SK-N-SH treated with all-trans-retinoic acid at 6 μM for 48 hours (cell line): ENCODE measurements at regions not wholly inside any gene's neighbourhood (a gene's known extent, or its start where the extent isn't known, plus 50 kb on each side); places are given as distances from the start of the nearest gene placed in this dataset.

Experiments used
- ATAC-seq: fragments of 200-7000 bp; cut with Tn5 transposase; 3 replicates; pipeline ENCODE4 v1.9.1; 2020; ENCODE audit warnings: mild to moderate bottlenecking, moderate library complexity
- BACH2 ChIP-seq: fragments of 250-450 bp; sonication (Bioruptor Pico); IDR thresholded peaks from 2 replicates; pipeline ENCODE4 v1.9.0; 2021; ENCODE audit warnings: mild to moderate bottlenecking, borderline replicate concordance
- CREB5 ChIP-seq: fragments of 250-450 bp; sonication (Bioruptor Pico); IDR thresholded peaks from 2 replicates; pipeline ENCODE4 v1.5.1; 2020; ENCODE audit warnings: low read depth, mild to moderate bottlenecking, moderate library complexity
- CSDC2 ChIP-seq: fragments of 250-450 bp; sonication (Bioruptor Pico); IDR thresholded peaks from 2 replicates; pipeline ENCODE4 v1.5.0; 2020; ENCODE audit warnings: mild to moderate bottlenecking, moderate library complexity
- CSRNP3 ChIP-seq: fragments of 250-450 bp; sonication (Bioruptor Pico); IDR thresholded peaks from 2 replicates; pipeline ENCODE4 v1.5.1; 2021; ENCODE audit warnings: mild to moderate bottlenecking, moderate library complexity
- GLIS3 ChIP-seq: fragments of 250-450 bp; sonication (Bioruptor Pico); IDR thresholded peaks from 2 replicates; pipeline ENCODE4 v1.5.0; 2020; ENCODE audit warnings: mild to moderate bottlenecking, moderate library complexity
- ISL1 ChIP-seq: fragments of 250-450 bp; sonication (Bioruptor Pico); IDR thresholded peaks from 2 replicates; pipeline ENCODE4 v2.1.2; 2022; ENCODE audit warnings: mild to moderate bottlenecking, moderate library complexity
- PATZ1 ChIP-seq: fragments of 250-450 bp; sonication (Bioruptor Pico); IDR thresholded peaks from 2 replicates; pipeline ENCODE4 v1.8.0; 2020; ENCODE audit warnings: mild to moderate bottlenecking, moderate library complexity, borderline replicate concordance
- POU6F1 ChIP-seq: fragments of 250-450 bp; sonication (Bioruptor Pico); IDR thresholded peaks from 2 replicates; pipeline ENCODE4 v1.8.0; 2021; ENCODE audit warnings: low read depth, mild to moderate bottlenecking, moderate library complexity, borderline replicate concordance
- RARB ChIP-seq: fragments of 250-450 bp; sonication (Bioruptor Pico); IDR thresholded peaks from 2 replicates; pipeline ENCODE4 v1.8.0; 2021; ENCODE audit warnings: mild to moderate bottlenecking, moderate library complexity
- SNAI2 ChIP-seq: fragments of 250-450 bp; sonication (Bioruptor Pico); IDR thresholded peaks from 2 replicates; pipeline ENCODE4 v1.5.0; 2020; ENCODE audit warnings: mild to moderate bottlenecking, moderate library complexity
- TCF4 ChIP-seq: fragments of 250-450 bp; sonication (Bioruptor Pico); IDR thresholded peaks from 2 replicates; pipeline ENCODE4 v1.8.0; 2021; ENCODE audit warnings: mild to moderate bottlenecking, moderate library complexity, borderline replicate concordance
- TOX ChIP-seq: fragments of 250-450 bp; sonication (Bioruptor Pico); IDR thresholded peaks from 2 replicates; pipeline ENCODE4 v1.8.0; 2021; ENCODE audit warnings: mild to moderate bottlenecking, moderate library complexity, borderline replicate concordance
- TSHZ2 ChIP-seq: fragments of 250-450 bp; sonication (Bioruptor Pico); IDR thresholded peaks from 2 replicates; pipeline ENCODE4 v1.5.0; 2020; ENCODE audit warnings: mild to moderate bottlenecking, moderate library complexity
- ZC3H10 ChIP-seq: fragments of 250-450 bp; sonication (Bioruptor Pico); IDR thresholded peaks from 2 replicates; pipeline ENCODE4 v1.5.1; 2021; ENCODE audit warnings: mild to moderate bottlenecking, moderate library complexity
- ZFP3 ChIP-seq: fragments of 250-450 bp; sonication (Bioruptor Pico); IDR thresholded peaks from 2 replicates; pipeline ENCODE4 v1.5.0; 2020; ENCODE audit warnings: mild to moderate bottlenecking, moderate library complexity
- ZFP30 ChIP-seq: fragments of 450-650 bp; formaldehyde crosslinking; IDR thresholded peaks from 2 replicates; pipeline ENCODE4 v1.5.0; 2022; ENCODE audit warnings: mild to moderate bottlenecking, moderate library complexity
- ZNF565 ChIP-seq: fragments of 450-650 bp; formaldehyde crosslinking; conservative IDR thresholded peaks from 2 replicates; pipeline ENCODE4 v1.5.0; 2020; ENCODE audit warnings: low read depth, mild to moderate bottlenecking, moderate library complexity
- ZNF70 ChIP-seq: fragments of 450-650 bp; formaldehyde crosslinking; IDR thresholded peaks from 2 replicates; pipeline ENCODE4 v1.5.0; 2020; ENCODE audit warnings: mild to moderate bottlenecking, moderate library complexity
- ZNF8 ChIP-seq: fragments of 450-650 bp; formaldehyde crosslinking; IDR thresholded peaks from 2 replicates; pipeline ENCODE4 v1.5.0; 2020; ENCODE audit warnings: mild to moderate bottlenecking, moderate library complexity

- no peak for ATAC-seq
- no peak for TF ChIP-seq RARB (CRISPR knock-in tag)
- no peak for TF ChIP-seq ISL1
- no peak for TF ChIP-seq CSRNP3
- no peak for TF ChIP-seq ZNF8
- no peak for TF ChIP-seq CREB5 (CRISPR knock-in tag)
- no peak for TF ChIP-seq BACH2 (CRISPR knock-in tag)
Observed at GRCh38 chr22:42330170-42330569, 59.7 kb upstream of the TCF20 start.

- TF ChIP-seq SNAI2 (CRISPR knock-in tag) = no peak
- TF ChIP-seq CREB5 (CRISPR knock-in tag) = no peak
- TF ChIP-seq TSHZ2 (CRISPR knock-in tag) = no peak
- no peak for TF ChIP-seq TCF4
- no peak for TF ChIP-seq CSRNP3
- no peak for TF ChIP-seq ISL1
- no peak for TF ChIP-seq ZC3H10
- TF ChIP-seq, all 23 proteins: peak for 0
- no peak for ATAC-seq
Observed at GRCh38 chr22:42329504-42329903, 59.1 kb upstream of the TCF20 start.

- ATAC-seq = no peak
- TF ChIP-seq POU6F1 (no peak), CSDC2 (CRISPR knock-in tag) (no peak), ZFP30 (CRISPR knock-in tag) (no peak), RARB (CRISPR knock-in tag) (no peak), ISL1 (no peak), ZFP3 (CRISPR knock-in tag) (no peak), ZC3H10 (no peak), TOX (CRISPR knock-in tag) (no peak), ZNF565 (CRISPR knock-in tag) (no peak), CSRNP3 (no peak), ZNF70 (CRISPR knock-in tag) (no peak), PATZ1 (no peak), GLIS3 (CRISPR knock-in tag) (no peak)
Observed at GRCh38 chr22:42328784-42329145, 58.3 kb upstream of the TCF20 start.
